ENCODE measurements at regions not wholly inside any gene's neighbourhood (a gene's known extent, or its start where the extent isn't known, plus 50 kb on each side); places are given as distances from the start of the nearest gene placed in this dataset.

GRCh38 chr13:65907666-65908525 lies 1322.2 kb downstream of the PCDH9 start:
- no peaks in the 10 kb centered on the region for H3K27me3 Mint-ChIP-seq
- H3K27ac Mint-ChIP-seq: no peak overlapping the region
- TF ChIP-seq CTCF (IDR thresholded peaks at IDR 0.05; ENCODE audit: unreplicated experiment): no peak
- no peak overlapping the region for H3K4me3 Mint-ChIP-seq (ENCODE audit: low read depth)
- H3K4me1 Mint-ChIP-seq (ENCODE audit: low read depth): no peaks in the 10 kb centered on the region
- H3K36me3 Mint-ChIP-seq (ENCODE audit: insufficient read depth): no peaks in the 10 kb centered on the region
- H3K9me3 Mint-ChIP-seq (ENCODE audit: low read depth): peaks cover 11% of the 10 kb centered on the region
- no peak for DNase-seq (ENCODE audit: low spot score, unreplicated experiment)

- no peak for DNase-seq (ENCODE audit: low spot score, unreplicated experiment)
- no peaks in the 10 kb centered on the region for H3K27me3 Mint-ChIP-seq
- no peaks in the 10 kb centered on the region for H3K4me1 Mint-ChIP-seq (ENCODE audit: low read depth)
- H3K27ac Mint-ChIP-seq: no peak overlapping the region
- no peak for TF ChIP-seq CTCF (IDR thresholded peaks at IDR 0.05; ENCODE audit: unreplicated experiment)
- H3K36me3 Mint-ChIP-seq (ENCODE audit: insufficient read depth): no peaks in the 10 kb centered on the region
- peaks cover 8% of the 10 kb centered on the region for H3K9me3 Mint-ChIP-seq (ENCODE audit: low read depth)
- no peak overlapping the region for H3K4me3 Mint-ChIP-seq (ENCODE audit: low read depth)
Measured at GRCh38 chr13:65901723-65902122, 1328.4 kb downstream of the PCDH9 start.

DNA sequence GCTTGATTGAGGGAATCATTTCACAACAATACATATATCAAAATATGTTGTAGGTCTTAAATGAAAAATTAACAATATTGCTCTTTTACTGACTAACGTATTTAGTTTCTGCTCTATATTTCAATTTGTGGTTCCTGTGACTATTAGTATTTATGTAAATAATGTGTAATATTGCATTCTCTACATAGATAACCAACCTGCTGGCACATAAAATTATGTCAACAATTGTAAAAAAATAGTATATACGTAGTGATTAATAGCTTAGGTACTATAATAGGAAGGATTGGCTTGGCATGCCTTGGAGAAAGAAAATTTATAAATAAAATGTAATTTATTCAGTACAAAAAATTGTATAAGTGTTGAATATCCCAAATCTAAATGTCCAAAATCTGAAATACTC lies 1336.1 kb downstream of the PCDH9 start:
- no peak for TF ChIP-seq CTCF (IDR thresholded peaks at IDR 0.05; ENCODE audit: unreplicated experiment)
- no peaks in the 10 kb centered on the region for H3K9me3 Mint-ChIP-seq (ENCODE audit: low read depth)
- H3K36me3 Mint-ChIP-seq (ENCODE audit: insufficient read depth): no peaks in the 10 kb centered on the region
- H3K27me3 Mint-ChIP-seq: no peaks in the 10 kb centered on the region
- H3K4me3 Mint-ChIP-seq (ENCODE audit: low read depth): no peak overlapping the region
- H3K27ac Mint-ChIP-seq: no peak overlapping the region
- DNase-seq (ENCODE audit: low spot score, unreplicated experiment): no peak
- no peaks in the 10 kb centered on the region for H3K4me1 Mint-ChIP-seq (ENCODE audit: low read depth)

DNA sequence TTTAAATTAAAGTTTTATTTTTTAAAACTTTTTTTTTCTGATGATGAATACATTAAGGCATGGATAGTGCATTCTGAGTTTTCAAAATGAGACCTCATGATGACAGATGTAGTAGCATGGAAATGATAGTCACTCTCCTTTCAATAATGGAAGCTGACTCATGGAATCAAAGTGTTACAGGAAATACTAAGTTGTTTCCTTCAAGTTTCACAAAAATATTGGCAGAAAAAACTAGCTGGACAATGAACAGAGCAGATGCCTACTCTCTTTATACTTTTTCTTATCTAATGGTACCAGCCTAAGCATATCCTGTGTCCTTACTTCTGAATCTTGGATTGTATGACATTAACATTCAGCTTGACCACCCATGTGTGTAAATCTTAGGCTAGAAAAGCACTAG lies 1337.3 kb downstream of the PCDH9 start:
- H3K27me3 Mint-ChIP-seq: no peaks in the 10 kb centered on the region
- no peak for DNase-seq (ENCODE audit: low spot score, unreplicated experiment)
- H3K36me3 Mint-ChIP-seq (ENCODE audit: insufficient read depth): no peaks in the 10 kb centered on the region
- TF ChIP-seq CTCF (IDR thresholded peaks at IDR 0.05; ENCODE audit: unreplicated experiment): no peak
- no peak overlapping the region for H3K27ac Mint-ChIP-seq
- no peak overlapping the region for H3K4me3 Mint-ChIP-seq (ENCODE audit: low read depth)
- no peaks in the 10 kb centered on the region for H3K9me3 Mint-ChIP-seq (ENCODE audit: low read depth)
- no peaks in the 10 kb centered on the region for H3K4me1 Mint-ChIP-seq (ENCODE audit: low read depth)

DNA sequence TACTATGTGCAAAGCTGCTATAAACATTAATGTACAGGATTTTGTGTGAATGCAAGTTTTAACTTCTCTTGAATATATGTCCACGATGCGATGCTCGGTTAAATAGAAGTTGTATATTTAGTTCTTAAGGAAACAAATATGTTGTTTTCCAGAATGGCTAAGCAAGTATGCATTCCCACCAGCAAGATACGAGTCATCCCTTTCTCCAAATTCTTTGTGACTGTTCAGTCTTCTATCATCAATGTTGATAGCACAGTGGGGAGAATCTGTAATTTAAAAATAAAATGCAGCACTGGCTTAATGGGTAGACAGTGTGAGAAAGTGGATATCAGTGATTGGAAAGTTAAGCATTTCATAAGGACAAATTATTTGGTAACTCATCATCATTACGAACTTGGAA lies 1340.8 kb downstream of the PCDH9 start:
- Mint-ChIP-seq H3K27ac (no peak overlapping the region), H3K36me3 (ENCODE audit: insufficient read depth) (no peaks in the 10 kb centered on the region), H3K27me3 (no peaks in the 10 kb centered on the region), H3K4me3 (ENCODE audit: low read depth) (no peak overlapping the region), H3K4me1 (ENCODE audit: low read depth) (no peaks in the 10 kb centered on the region), H3K9me3 (ENCODE audit: low read depth) (no peaks in the 10 kb centered on the region)
- no peak for TF ChIP-seq CTCF (IDR thresholded peaks at IDR 0.05; ENCODE audit: unreplicated experiment)
- DNase-seq (ENCODE audit: low spot score, unreplicated experiment): no peak
